ENCODE measurements at regions not wholly inside any gene's neighbourhood (a gene's known extent, or its start where the extent isn't known, plus 50 kb on each side); places are given as distances from the start of the nearest gene placed in this dataset.

- no peak for TF ChIP-seq ZBTB40 (IDR thresholded peaks at IDR 0.05)
- TF ChIP-seq ZBTB40 (CRISPR knock-in tag; IDR thresholded peaks at IDR 0.05) = no peak
- TF ChIP-seq ZNF10 (CRISPR knock-in tag; IDR thresholded peaks at IDR 0.05; ENCODE audit: borderline replicate concordance, low read depth) = 0 out of 2 replicates have a peak, but pooled peaks have one; percentile 39
- TF ChIP-seq IKZF5 (CRISPR knock-in tag; IDR thresholded peaks at IDR 0.05) = no peak
- no peak for TF ChIP-seq MXD3 (CRISPR knock-in tag; IDR thresholded peaks at IDR 0.05)
- no peak for TF ChIP-seq RBFOX2 (IDR thresholded peaks at IDR 0.05; ENCODE audit: low read depth, low read length)
- TF ChIP-seq HMG20A (CRISPR knock-in tag; IDR thresholded peaks at IDR 0.05; ENCODE audit: borderline replicate concordance) = no peak
- no peak for TF ChIP-seq ZBTB3 (CRISPR knock-in tag; IDR thresholded peaks at IDR 0.05; ENCODE audit: borderline replicate concordance, low read depth)
- TF ChIP-seq ZNF646 (CRISPR knock-in tag; IDR thresholded peaks at IDR 0.05) = peak; percentile 96
- no peak for TF ChIP-seq RARG (CRISPR knock-in tag; IDR thresholded peaks at IDR 0.05; ENCODE audit: low read depth)
- TF ChIP-seq SP4 (CRISPR knock-in tag; IDR thresholded peaks at IDR 0.05) = no peak
- no peak for TF ChIP-seq EZH2 (conservative IDR thresholded peaks at IDR 0.05; ENCODE audit: low read depth, low read length)
Observed at GRCh38 chr11:134740590-134741261, 328.7 kb upstream of the B3GAT1 start (continued).
